C4-2B (cell line): ENCODE measurements at regions not wholly inside any gene's neighbourhood (a gene's known extent, or its start where the extent isn't known, plus 50 kb on each side); places are given as distances from the start of the nearest gene placed in this dataset.

Experiments used
- H3K27ac ChIP-seq: fragments of 450-650 bp; 2 replicates; pipeline ENCODE4 v1.5.1; 2017
- CTCF ChIP-seq: fragments of 450-650 bp; conservative IDR thresholded peaks from 2 replicates; pipeline ENCODE4 v1.5.1; 2017; ENCODE audit warnings: mild to moderate bottlenecking
- ZFX ChIP-seq: fragments of 450-650 bp; IDR thresholded peaks from 2 replicates; pipeline ENCODE4 v1.6.1; 2017

- no peak for TF ChIP-seq CTCF
- no peak for TF ChIP-seq ZFX
- H3K27ac ChIP-seq = no peak overlapping the region
Observed at GRCh38 chr7:121766676-121767075, 106.3 kb upstream of the PTPRZ1 start.

DNA sequence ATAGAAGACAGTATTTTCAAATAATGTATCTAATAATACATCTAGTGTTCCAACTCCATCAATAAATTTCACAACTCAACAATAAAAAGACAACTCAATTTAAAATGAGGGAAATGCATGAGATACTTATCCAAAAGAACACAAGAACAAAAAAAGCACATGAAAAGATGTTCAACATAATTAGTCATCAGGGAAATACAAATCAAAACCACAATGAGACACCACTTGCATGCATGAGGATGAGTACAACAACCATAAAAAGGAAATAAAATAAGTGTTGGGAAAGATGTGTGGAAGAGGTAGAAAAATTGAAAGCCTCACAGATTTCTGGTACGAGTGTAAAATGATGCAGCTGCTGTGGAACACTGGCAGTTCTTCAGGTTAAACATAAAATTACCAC lies 111.6 kb upstream of the PTPRZ1 start:
- no peak overlapping the region for H3K27ac ChIP-seq
- TF ChIP-seq ZFX (no peak), CTCF (no peak)

GRCh38 chr7:121755818-121756552 lies 117.0 kb upstream of the PTPRZ1 start:
- H3K27ac ChIP-seq = no peak overlapping the region
- no peak for TF ChIP-seq ZFX
- no peak for TF ChIP-seq CTCF

- TF ChIP-seq CTCF = no peak
- TF ChIP-seq ZFX = no peak
- no peak overlapping the region for H3K27ac ChIP-seq
Observed at GRCh38 chr7:121755286-121755685, 117.7 kb upstream of the PTPRZ1 start.

- H3K27ac ChIP-seq = no peak overlapping the region
- TF ChIP-seq CTCF (no peak), ZFX (no peak)
Observed at GRCh38 chr7:121753944-121754343, 119.0 kb upstream of the PTPRZ1 start.

DNA sequence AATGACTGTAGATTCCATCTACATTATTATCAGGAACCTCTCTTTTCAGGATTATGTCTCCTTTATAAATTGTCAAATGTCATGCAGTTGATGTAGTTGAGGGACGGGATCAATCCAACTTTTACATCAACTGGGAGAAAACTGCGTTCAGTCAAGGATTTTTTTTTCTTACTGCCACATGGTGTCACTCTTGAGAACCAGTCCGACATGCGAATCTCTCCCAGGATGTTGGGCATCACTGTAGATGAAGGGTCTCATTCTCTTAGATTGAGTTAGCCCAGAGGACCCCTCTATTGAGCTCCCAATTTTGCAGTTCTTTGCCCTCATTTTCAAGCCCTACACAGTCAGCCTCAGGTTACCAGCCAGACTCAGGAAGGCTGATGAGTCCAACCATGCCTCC lies 120.3 kb upstream of the PTPRZ1 start:
- H3K27ac ChIP-seq = no peak overlapping the region
- TF ChIP-seq ZFX = no peak
- TF ChIP-seq CTCF = peak; percentile 73

DNA sequence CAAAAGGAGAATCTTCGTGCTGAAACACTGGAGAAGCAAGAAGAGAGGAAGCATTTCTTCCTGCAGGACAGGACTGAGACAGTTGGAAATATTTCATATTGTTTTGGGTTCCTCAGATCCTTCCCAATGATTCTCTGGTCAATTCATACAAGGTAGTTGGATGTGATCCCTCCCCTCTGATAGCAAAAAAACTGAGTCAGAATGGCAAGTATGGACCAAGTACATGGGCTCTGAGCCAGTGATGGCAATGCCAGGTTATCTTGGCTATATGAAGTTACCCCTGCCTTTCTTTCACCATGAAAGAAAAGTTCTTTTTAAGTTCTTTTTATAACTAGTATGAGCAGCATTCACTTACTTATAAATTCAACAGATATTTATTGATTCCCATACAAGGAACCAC lies 124.4 kb upstream of the PTPRZ1 start:
- H3K27ac ChIP-seq = no peak overlapping the region
- TF ChIP-seq CTCF (no peak), ZFX (no peak)
